Heart right ventricle (tissue), 16 donors: ENCODE measurements at regions not wholly inside any gene's neighbourhood (a gene's known extent, or its start where the extent isn't known, plus 50 kb on each side); places are given as distances from the start of the nearest gene placed in this dataset.

ENCODE experiments used
- ATAC-seq, 8 donors: fragments of 200-7000 bp; cut with Tn5 transposase; one replicate each; pipeline ENCODE4 v1.9.1; 2020; ENCODE audit warnings: mild to moderate bottlenecking in 8 of 8, moderate library complexity in 8 of 8, moderate number of reproducible peaks in 1 of 8
- DNase-seq, 2 donors: peaks; one replicate each; pipeline ENCODE4 v3.0.0-alpha.2; 2020
- H3K27ac ChIP-seq, 10 donors: fragments of 200-600 bp; sonication (generic) in 2 of 10; one replicate each; pipeline versions ENCODE4 v1.5.0 to v1.8.0; 2020 to 2022; ENCODE audit warnings: mild to moderate bottlenecking in 3 of 10
- H3K27me3 ChIP-seq, 7 donors: fragments of 200-600 bp; one replicate each; pipeline ENCODE4 v1.8.0; 2021 to 2022; ENCODE audit warnings: mild to moderate bottlenecking in 2 of 7
- H3K36me3 ChIP-seq, 9 donors: fragments of 200-600 bp; sonication (generic) in 1 of 9; one replicate each; pipeline versions ENCODE4 v1.5.0 to v1.8.0; 2020 to 2022; ENCODE audit warnings: mild to moderate bottlenecking in 2 of 9
- H3K4me1 ChIP-seq, 9 donors: fragments of 200-600 bp; sonication (generic) in 1 of 9; one replicate each; pipeline versions ENCODE4 v1.5.0 to v1.8.0; 2020 to 2022; ENCODE audit warnings: mild to moderate bottlenecking in 4 of 9
- H3K4me3 ChIP-seq, 10 donors: fragments of 200-600 bp; sonication (generic) in 2 of 10; one replicate each; pipeline versions ENCODE4 v1.5.0 to v1.8.0; 2020 to 2022; ENCODE audit warnings: mild to moderate bottlenecking in 7 of 10, moderate library complexity in 2 of 10
- H3K9me3 ChIP-seq, 11 donors: fragments of 200-600 bp in 10 of 11; sonication (generic) in 2 of 11; one replicate each; pipeline versions ENCODE4 v1.5.0 to v1.8.0; 2013 to 2022; ENCODE audit warnings: mild to moderate bottlenecking in 2 of 11, control low read depth in 1 of 11, moderate library complexity in 1 of 11
- WGBS, 2 donors: extraction: QIAGEN DNeasy Blood & Tissue Kit; methylation state at CpG; one replicate each; pipeline ENCODE4 v1.1.7; 2013; ENCODE audit warnings: inconsistent platforms in 1 of 2; 5-methylcytosine and 5-hydroxymethylcytosine counted together
- intact Hi-C, 10 donors: fragments of 100-400 bp; cut with DNase I; formaldehyde crosslinking; loops; one replicate each; pipeline versions ENCODE4 v1.11.1 to v1.14.2; 2022
- TF ChIP-seq, protein P1 (sequence below), 9 donors: fragments of 200-600 bp; sonication (generic) in 2 of 9; IDR thresholded peaks; one replicate each; pipeline versions ENCODE4 v1.5.0 to v1.8.0; 2021 to 2022; ENCODE audit warnings: antibody characterized with exemption in 9 of 9, mild to moderate bottlenecking in 5 of 9, moderate library complexity in 1 of 9
- donor health status: Arrhythmogenic right ventricular cardiomyopathy.
- donor health status: ischemic (EF 13 %, LVEDD 7.1; RV severe dilation, severe dysfunction).
- donor health status: healthy with polysubstance abuse.
- donor health status: DM: no; HTN: yes; CAD: no.
- donor health status: DM: no; HTN: no; CAD: no.
- donor health status: ischemic (EF 25% LVEDD 6.9; RV normal size, moderate dysfunction).
- donor health status: ischemic (EF 25% LVEDD 5.7; RV mildly dilated, moderate dysfunction).
- donor health status: healthy.
- donor health status: DM: yes; HTN: yes; CAD: no.
- donor health status: Ischemic cardiomyopathy.
- donor health status: ischemic (EF 35%, LVEDD 5.7; RV mildly dilated, moderate dysfunction).
- donor health status: nonischemic (EF 11% LVEDD 7.7; RV severe dilation, severe dysfunction).
- donor health status: DM: yes; HTN: yes; CAD: no.
- donor health status: PGD.
- donor health status: ischemic (EF 29% LVEDD 5.4; RV normal size, mild dysfunction).
- donor health status: nonischemic (EF 23%, LVEDD 6.1; RV moderate dilation, normal function).

- intact Hi-C loops, result no loop called here
- Histone ChIP-seq H3K27ac (no peak overlapping the region), H3K4me1 (peaks cover 0 to 13% (median 5%) of the 10 kb centered on the region in 9 donors), H3K4me3 (no peak overlapping the region), H3K9me3 (peaks cover 0 to 15% (median 0%) of the 10 kb centered on the region in 11 donors), H3K27me3 (no peaks in the 10 kb centered on the region), H3K36me3 (no peaks in the 10 kb centered on the region)
- TF ChIP-seq, protein P1, sequence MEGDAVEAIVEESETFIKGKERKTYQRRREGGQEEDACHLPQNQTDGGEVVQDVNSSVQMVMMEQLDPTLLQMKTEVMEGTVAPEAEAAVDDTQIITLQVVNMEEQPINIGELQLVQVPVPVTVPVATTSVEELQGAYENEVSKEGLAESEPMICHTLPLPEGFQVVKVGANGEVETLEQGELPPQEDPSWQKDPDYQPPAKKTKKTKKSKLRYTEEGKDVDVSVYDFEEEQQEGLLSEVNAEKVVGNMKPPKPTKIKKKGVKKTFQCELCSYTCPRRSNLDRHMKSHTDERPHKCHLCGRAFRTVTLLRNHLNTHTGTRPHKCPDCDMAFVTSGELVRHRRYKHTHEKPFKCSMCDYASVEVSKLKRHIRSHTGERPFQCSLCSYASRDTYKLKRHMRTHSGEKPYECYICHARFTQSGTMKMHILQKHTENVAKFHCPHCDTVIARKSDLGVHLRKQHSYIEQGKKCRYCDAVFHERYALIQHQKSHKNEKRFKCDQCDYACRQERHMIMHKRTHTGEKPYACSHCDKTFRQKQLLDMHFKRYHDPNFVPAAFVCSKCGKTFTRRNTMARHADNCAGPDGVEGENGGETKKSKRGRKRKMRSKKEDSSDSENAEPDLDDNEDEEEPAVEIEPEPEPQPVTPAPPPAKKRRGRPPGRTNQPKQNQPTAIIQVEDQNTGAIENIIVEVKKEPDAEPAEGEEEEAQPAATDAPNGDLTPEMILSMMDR (IDR thresholded peaks at IDR 0.05), result no peak
- WGBS, 2 donors, result 96% methylated on average over 2 of the region's 2 CpGs
- ATAC-seq (no peak), DNase-seq (no peak)
These were observed 191.9 kb downstream of the RND3 start for GRCh38 chr2:150295544-150295943.

- H3K36me3 ChIP-seq, result no peaks in the 10 kb centered on the region
- peaks cover 0 to 15% (median 0%) of the 10 kb centered on the region in 11 donors for H3K9me3 ChIP-seq
- H3K4me1 ChIP-seq, result peaks cover 0 to 13% (median 5%) of the 10 kb centered on the region in 9 donors
- 85 to 86% methylated on average over 4 of the region's 4 CpGs for WGBS, 2 donors
- intact Hi-C loops, result no loop called here
- DNase-seq (no peak), ATAC-seq (no peak)
- TF ChIP-seq, protein P1 (IDR thresholded peaks at IDR 0.05), result no peak
- H3K27me3 ChIP-seq, result no peaks in the 10 kb centered on the region
- H3K27ac ChIP-seq, result no peak overlapping the region
- H3K4me3 ChIP-seq, result no peak overlapping the region
These were observed 193.7 kb downstream of the RND3 start for GRCh38 chr2:150293771-150294170.

DNA sequence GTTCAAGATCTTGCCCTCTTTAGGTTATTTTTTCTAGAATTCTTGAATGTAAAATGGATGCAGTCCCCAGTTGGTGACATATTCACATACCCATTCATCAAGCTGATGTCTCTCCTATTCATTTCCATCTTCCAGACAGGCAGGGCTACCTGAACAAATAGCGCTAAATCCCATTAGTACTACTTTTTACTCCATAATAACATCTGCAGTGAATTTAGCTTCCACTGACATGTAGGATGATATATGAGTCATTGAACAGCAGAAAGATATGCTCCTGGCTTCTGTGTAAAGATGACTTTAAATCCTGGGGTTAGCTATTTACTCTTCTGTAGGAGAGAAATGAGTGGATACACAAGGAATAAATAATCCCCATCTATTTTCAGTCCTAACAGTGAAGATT, 194.7 kb downstream of the RND3 start:
- Histone ChIP-seq H3K36me3 (no peaks in the 10 kb centered on the region), H3K4me1 (peaks cover 0 to 13% (median 5%) of the 10 kb centered on the region in 9 donors), H3K4me3 (no peak overlapping the region), H3K9me3 (peaks cover 0 to 15% (median 0%) of the 10 kb centered on the region in 11 donors), H3K27me3 (no peaks in the 10 kb centered on the region), H3K27ac (no peak overlapping the region)
- DNase-seq, result no peak
- no peak for ATAC-seq
- TF ChIP-seq, protein P1 (IDR thresholded peaks at IDR 0.05), result no peak
- WGBS, 2 donors, result 96 to 100% methylated on average over 1 of the region's 1 CpG
- intact Hi-C loops, result no loop called here

- no peak for DNase-seq
- H3K9me3 ChIP-seq, result peaks cover 0 to 15% (median 0%) of the 10 kb centered on the region in 11 donors
- intact Hi-C loops, result no loop called here
- H3K36me3 ChIP-seq, result no peaks in the 10 kb centered on the region
- H3K4me1 ChIP-seq, result peaks cover 0 to 8% (median 3%) of the 10 kb centered on the region in 9 donors
- no peaks in the 10 kb centered on the region for H3K27me3 ChIP-seq
- H3K27ac ChIP-seq, result no peak overlapping the region
- no peak overlapping the region for H3K4me3 ChIP-seq
- 95% methylated on average over 1 of the region's 1 CpG for WGBS, 2 donors
- TF ChIP-seq, protein P1 (IDR thresholded peaks at IDR 0.05), result no peak
- ATAC-seq, result no peak
These were observed 195.3 kb downstream of the RND3 start for GRCh38 chr2:150292192-150292591.
